Sciatic nerve (tissue), 2 donors: ENCODE measurements at regions not wholly inside any gene's neighbourhood (a gene's known extent, or its start where the extent isn't known, plus 50 kb on each side); places are given as distances from the start of the nearest gene placed in this dataset.

Experiments used
- ATAC-seq: fragments of 200-7000 bp; cut with Tn5 transposase; one replicate; pipeline ENCODE4 v1.9.1; 2020; ENCODE audit warnings: mild to moderate bottlenecking, moderate library complexity
- DNase-seq: peaks from one replicate; pipeline ENCODE4 v3.0.0-alpha.2; 2020; ENCODE audit warnings: low spot score
- intact Hi-C: fragments of 100-400 bp; cut with DNase I; formaldehyde crosslinking; loops from one replicate; pipeline ENCODE4 v1.14.2; 2022
- donor health status: DM: no; HTN: no; CAD: no.
- donor health status: DM: no; HTN: no; CAD: no.

GRCh38 chr10:109178591-109178990 is 744.7 kb downstream of the XPNPEP1 start:
- DNase-seq: no peak
- intact Hi-C loops: no loop called here
- ATAC-seq: no peak

- no peak for ATAC-seq
- intact Hi-C loops: no loop called here
- no peak for DNase-seq
Observed at GRCh38 chr10:109174526-109174925, 748.8 kb downstream of the XPNPEP1 start.

DNA sequence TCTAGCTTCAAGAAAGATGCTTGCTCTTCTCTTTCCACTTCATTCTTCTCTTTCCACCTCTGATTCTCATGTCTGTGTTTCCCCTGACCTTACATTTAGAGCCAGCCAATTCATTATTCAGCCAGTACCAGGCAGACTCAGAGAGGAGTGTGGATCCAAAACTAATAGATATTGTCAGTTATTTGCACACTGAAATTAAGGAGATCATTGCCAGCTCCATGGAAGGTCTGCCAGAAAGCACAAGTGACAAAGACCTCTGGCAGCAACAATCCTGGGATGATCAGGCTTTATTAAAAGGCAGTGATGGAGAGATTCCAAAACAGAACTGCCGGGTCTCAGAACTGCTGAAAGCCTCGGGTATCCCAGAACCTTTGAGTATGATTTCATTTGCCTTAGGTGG is 749.4 kb downstream of the XPNPEP1 start:
- ATAC-seq: no peak
- DNase-seq: no peak
- intact Hi-C loops: no loop called here

DNA sequence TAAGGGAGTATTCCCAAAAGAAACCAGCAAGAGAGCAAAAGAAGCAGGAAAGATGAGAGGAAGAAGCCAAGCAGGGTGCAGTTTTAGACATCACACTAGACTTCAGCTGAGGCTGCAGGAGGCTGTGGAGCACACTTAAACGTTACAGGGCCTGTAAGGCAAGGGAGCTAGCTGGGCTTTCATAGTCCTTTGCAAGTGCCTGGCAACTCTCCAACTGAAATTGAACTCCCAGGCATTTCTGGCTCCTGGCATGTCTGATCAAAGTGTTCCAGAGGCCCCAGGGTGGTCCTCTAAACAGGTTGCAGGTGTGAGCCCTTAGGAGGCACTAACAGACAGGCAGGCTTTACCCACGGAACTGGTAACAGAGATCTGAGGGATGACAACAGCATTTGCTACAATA is 750.2 kb downstream of the XPNPEP1 start:
- DNase-seq: no peak
- peak; percentile 30 for ATAC-seq
- intact Hi-C loops: no loop called here

GRCh38 chr10:109166935-109167334 is 756.4 kb downstream of the XPNPEP1 start:
- DNase-seq (no peak), ATAC-seq (no peak)
- intact Hi-C loops: no loop called here

GRCh38 chr10:109159351-109159750 is 764.0 kb downstream of the XPNPEP1 start:
- no peak for ATAC-seq
- intact Hi-C loops: no loop called here
- no peak for DNase-seq

GRCh38 chr10:109156396-109156795 is 766.9 kb downstream of the XPNPEP1 start:
- DNase-seq: no peak
- ATAC-seq: no peak
- intact Hi-C loops: no loop called here

GRCh38 chr10:109149666-109150350 is 773.5 kb downstream of the XPNPEP1 start:
- ATAC-seq (no peak), DNase-seq (no peak)
- intact Hi-C loops: no loop called here

DNA sequence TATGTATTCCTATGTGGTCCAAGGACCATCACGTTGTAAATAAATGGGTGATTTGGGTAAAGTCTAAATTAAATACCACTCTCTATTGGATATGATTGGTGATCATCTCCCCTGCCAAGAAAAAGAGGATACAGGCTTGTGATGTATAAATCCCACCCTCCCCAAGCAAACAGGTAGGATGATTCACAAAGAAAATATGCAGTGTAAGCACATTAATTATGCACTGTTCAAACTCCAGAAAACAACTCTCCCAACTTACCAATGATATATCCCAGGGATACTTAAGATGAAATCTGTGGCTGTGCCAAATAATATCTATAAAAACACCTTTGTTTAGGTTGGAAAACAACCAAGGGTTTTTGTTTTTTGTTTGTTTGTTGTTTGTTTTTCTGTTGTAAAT is 795.9 kb downstream of the XPNPEP1 start:
- intact Hi-C loops: no loop called here
- DNase-seq (no peak), ATAC-seq (no peak)

GRCh38 chr10:109126541-109126940 is 796.8 kb downstream of the XPNPEP1 start:
- no peak for DNase-seq
- ATAC-seq: no peak
- intact Hi-C loops: no loop called here

DNA sequence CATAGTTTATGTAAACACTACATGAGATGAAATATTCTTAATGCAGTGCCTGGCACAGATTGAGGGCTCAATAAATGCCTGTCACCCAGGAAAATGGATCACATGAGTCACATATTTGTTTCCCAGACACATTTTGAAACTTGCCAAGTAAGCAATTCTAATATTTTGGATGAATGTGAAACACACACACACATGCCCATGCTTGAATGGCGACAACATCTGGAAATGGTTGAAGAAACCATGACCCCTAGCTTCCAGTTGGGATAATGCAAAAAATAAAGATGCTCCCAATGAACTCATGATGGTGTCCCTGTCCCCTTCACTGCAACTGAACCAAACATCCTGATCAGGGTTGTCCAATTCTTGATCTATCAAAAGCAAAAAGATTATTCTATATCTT is 797.3 kb downstream of the XPNPEP1 start:
- no peak for ATAC-seq
- intact Hi-C loops: no loop called here
- no peak for DNase-seq

GRCh38 chr10:109115179-109115578 is 808.1 kb downstream of the XPNPEP1 start:
- ATAC-seq (no peak), DNase-seq (no peak)
- intact Hi-C loops: no loop called here

DNA sequence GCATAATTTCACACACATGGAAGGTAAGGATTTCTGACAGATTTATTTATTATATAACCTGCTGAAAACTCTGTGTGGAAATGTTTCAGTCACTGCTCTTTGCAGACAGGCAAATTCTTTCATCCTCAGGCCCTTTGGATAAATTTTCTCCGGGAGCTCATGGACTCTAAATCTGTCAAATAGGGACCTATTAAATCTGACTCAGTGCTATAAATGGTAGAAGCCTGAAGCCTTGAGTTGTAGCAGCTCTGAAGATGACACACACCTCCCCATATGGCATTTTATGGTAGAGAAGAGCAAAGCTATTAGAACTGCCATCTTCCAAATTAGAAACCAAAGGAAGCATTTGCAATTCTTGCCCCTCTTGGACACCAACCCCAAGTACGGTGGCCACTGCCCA is 808.7 kb downstream of the XPNPEP1 start:
- intact Hi-C loops: no loop called here
- no peak for DNase-seq
- no peak for ATAC-seq

- no peak for ATAC-seq
- DNase-seq: no peak
- intact Hi-C loops: no loop called here
Observed at GRCh38 chr10:109106604-109107003, 816.7 kb downstream of the XPNPEP1 start.

- no peak for DNase-seq
- no peak for ATAC-seq
- intact Hi-C loops: no loop called here
Observed at GRCh38 chr10:109105725-109106124, 817.6 kb downstream of the XPNPEP1 start.

DNA sequence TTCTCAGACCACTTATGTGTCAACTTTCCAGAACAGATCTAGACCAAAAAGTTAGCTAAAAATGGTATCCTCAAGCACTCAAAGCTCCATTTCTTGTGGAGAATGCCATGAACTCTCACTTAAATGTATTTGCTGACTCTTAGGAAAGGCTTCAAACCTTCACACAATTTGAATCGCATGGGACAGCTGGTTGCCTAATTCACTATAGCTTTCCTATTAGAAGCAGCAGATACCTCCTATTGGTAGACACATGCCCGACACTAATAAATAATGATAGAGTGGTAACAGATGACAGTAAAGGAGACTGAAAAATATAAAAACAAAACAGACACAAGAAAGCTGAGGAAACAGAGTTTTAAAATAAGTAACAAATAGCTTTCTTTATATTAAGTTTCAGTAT is 818.5 kb downstream of the XPNPEP1 start:
- DNase-seq (no peak), ATAC-seq (peak; percentile 50)
- intact Hi-C loops: no loop called here

DNA sequence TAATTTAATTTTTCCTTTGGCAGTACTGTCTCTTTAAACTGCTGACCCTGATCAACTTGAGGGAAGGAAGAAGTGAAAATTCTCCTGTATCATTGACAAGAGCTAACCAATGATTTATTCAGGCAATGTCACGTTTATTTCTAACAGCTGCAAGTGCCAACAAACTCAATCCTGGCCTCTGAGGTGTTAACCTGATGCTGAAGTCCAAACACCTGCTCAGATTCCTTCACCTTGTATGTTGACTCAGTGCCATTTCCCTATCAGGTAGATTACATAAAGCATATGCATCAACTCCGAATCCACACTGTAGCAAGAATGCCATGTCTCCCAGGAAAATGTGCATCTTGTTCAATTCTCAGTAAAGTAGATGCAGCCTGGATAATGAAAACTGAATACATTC is 820.0 kb downstream of the XPNPEP1 start:
- DNase-seq (no peak), ATAC-seq (no peak)
- intact Hi-C loops: no loop called here

DNA sequence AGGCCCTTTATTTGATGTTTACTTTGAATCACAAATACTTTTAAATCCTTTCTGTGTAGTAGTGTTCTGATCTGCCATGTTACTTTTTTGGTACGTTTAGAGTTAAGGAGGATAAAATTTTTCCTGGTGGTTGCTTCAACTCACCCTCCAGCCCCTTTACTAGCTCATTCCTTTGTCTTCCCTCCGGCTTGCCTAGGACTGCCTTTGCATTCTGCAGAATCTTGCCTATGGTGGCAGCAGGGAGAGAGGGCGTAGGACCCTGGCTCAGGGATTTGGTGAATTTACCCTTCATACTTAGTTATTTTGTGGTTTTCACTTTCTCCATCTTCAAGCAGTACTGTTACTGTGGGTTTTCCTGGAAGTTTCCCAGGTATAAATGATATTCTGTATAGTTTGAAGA is 833.5 kb downstream of the XPNPEP1 start:
- intact Hi-C loops: no loop called here

GRCh38 chr10:109071539-109071938 is 851.8 kb downstream of the XPNPEP1 start:
- intact Hi-C loops: no loop called here
- ATAC-seq (no peak), DNase-seq (no peak)

More for the DNA sequence above, 833.5 kb downstream of the XPNPEP1 start:
- no peak for DNase-seq
- no peak for ATAC-seq

DNA sequence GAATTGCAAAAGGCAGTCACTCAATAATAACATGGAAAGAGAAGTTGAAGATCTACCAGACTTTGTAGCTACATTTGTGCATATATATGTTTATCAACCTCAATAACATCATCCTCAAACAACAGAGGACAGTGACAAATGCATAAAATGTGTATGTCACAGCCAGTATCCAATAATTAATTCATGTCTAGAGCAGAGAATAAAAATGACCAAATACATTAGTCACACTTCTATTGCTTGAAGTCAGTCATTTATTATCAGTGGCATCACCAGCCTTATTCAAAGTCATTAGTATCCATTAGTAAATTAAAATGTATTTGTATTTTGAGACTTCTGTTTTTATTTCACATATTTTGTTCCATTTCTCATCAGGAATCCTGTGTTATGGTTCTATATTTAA is 852.8 kb downstream of the XPNPEP1 start:
- intact Hi-C loops: no loop called here

GRCh38 chr10:109067031-109067430 is 856.3 kb downstream of the XPNPEP1 start:
- ATAC-seq (no peak), DNase-seq (no peak)

More for the DNA sequence above, 852.8 kb downstream of the XPNPEP1 start:
- no peak for ATAC-seq
- DNase-seq: no peak

More at GRCh38 chr10:109067031-109067430, 856.3 kb downstream of the XPNPEP1 start:
- intact Hi-C loops: no loop called here
